GM12891 (cell line): ENCODE measurements at regions not wholly inside any gene's neighbourhood (a gene's known extent, or its start where the extent isn't known, plus 50 kb on each side); places are given as distances from the start of the nearest gene placed in this dataset.

Experiments
- DNase-seq: peaks from one replicate; pipeline ENCODE4 v3.0.0; 2011; ENCODE audit warnings: low spot score; ENCODE audit not compliant: insufficient read length
- FAIRE-seq: peaks from 2 replicates; lab custom pipeline; 2011; peaks lifted over from hg19 to GRCh38; lab: Jason Lieb, UNC
- PAX5 ChIP-seq: IDR thresholded peaks from 2 replicates; pipeline ENCODE4 v1.6.1; 2011; ENCODE audit warnings: low read length, moderate library complexity, mild to moderate bottlenecking; ENCODE audit not compliant: insufficient read depth, severe bottlenecking
- POLR2A ChIP-seq: IDR thresholded peaks from 2 replicates; pipeline ENCODE4 v1.6.1; 2011; ENCODE audit warnings: low read depth, low read length, control low read depth
- POLR2AphosphoS5 ChIP-seq: IDR thresholded peaks from 2 replicates; pipeline ENCODE4 v1.6.1; 2011; ENCODE audit warnings: low read depth, low read length, control low read depth
- POU2F2 ChIP-seq: IDR thresholded peaks from 2 replicates; pipeline ENCODE4 v1.6.1; 2011; ENCODE audit warnings: low read depth, mild to moderate bottlenecking, control low read depth, low read length, moderate library complexity
- SPI1 ChIP-seq: IDR thresholded peaks from 2 replicates; pipeline ENCODE4 v1.6.1; 2011; ENCODE audit warnings: low read depth, low read length, control low read depth
- TAF1 ChIP-seq: IDR thresholded peaks from 2 replicates; pipeline ENCODE4 v1.6.1; 2011; ENCODE audit warnings: low read depth, low read length, control low read depth

- no peak for TF ChIP-seq TAF1
- TF ChIP-seq POLR2A, result no peak
- TF ChIP-seq SPI1, result no peak
- no peak for TF ChIP-seq POLR2AphosphoS5
- TF ChIP-seq PAX5, result no peak
- TF ChIP-seq POU2F2, result no peak
- FAIRE-seq (no peak), DNase-seq (no peak)
These were observed 57.9 kb upstream of the FGGY start for GRCh38 chr1:59238993-59239392.

- TF ChIP-seq POU2F2, result no peak
- no peak for TF ChIP-seq SPI1
- TF ChIP-seq POLR2AphosphoS5, result no peak
- no peak for FAIRE-seq
- no peak for DNase-seq
These were observed 55.0 kb upstream of the FGGY start for GRCh38 chr1:59241909-59242308.

- no peak for FAIRE-seq
- DNase-seq, result no peak
- TF ChIP-seq POU2F2 (no peak), PAX5 (no peak), SPI1 (no peak), TAF1 (no peak), POLR2AphosphoS5 (no peak), POLR2A (no peak)
These were observed 54.5 kb upstream of the FGGY start for GRCh38 chr1:59242370-59242769.

GRCh38 chr1:59243550-59243949, 53.3 kb upstream of the FGGY start:
- no peak for DNase-seq
- FAIRE-seq, result no peak
- TF ChIP-seq PAX5 (no peak), POU2F2 (no peak), POLR2A (no peak), POLR2AphosphoS5 (no peak), SPI1 (no peak), TAF1 (no peak)

GRCh38 chr1:59243978-59244377, 52.9 kb upstream of the FGGY start:
- TF ChIP-seq POLR2A (no peak), POLR2AphosphoS5 (no peak), PAX5 (no peak), SPI1 (no peak), POU2F2 (no peak), TAF1 (no peak)
- FAIRE-seq, result no peak
- no peak for DNase-seq

- FAIRE-seq, result no peak
- TF ChIP-seq SPI1 (no peak), TAF1 (no peak), PAX5 (no peak), POU2F2 (no peak), POLR2A (no peak)
- DNase-seq, result no peak
These were observed 52.0 kb upstream of the FGGY start for GRCh38 chr1:59244891-59245290.
